GM10266 (cell line): ENCODE measurements at regions not wholly inside any gene's neighbourhood (a gene's known extent, or its start where the extent isn't known, plus 50 kb on each side); places are given as distances from the start of the nearest gene placed in this dataset.

Source experiments
- DNase-seq: peaks from one replicate; pipeline ENCODE4 v3.0.0; 2012; ENCODE audit errors: extremely low spot score
- CTCF ChIP-seq: IDR thresholded peaks from 2 replicates; pipeline ENCODE4 v1.5.1; 2012; ENCODE audit warnings: mild to moderate bottlenecking, low read depth; ENCODE audit not compliant: control insufficient read depth, insufficient read depth; ENCODE audit errors: missing control alignments

- TF ChIP-seq CTCF, result no peak
Measured at GRCh38 chr4:129481107-129481506, 385.2 kb downstream of the C4orf33 start.

GRCh38 chr4:129488427-129488826 is 392.5 kb downstream of the C4orf33 start:
- no peak for DNase-seq
- no peak for TF ChIP-seq CTCF

More at GRCh38 chr4:129481107-129481506, 385.2 kb downstream of the C4orf33 start:
- DNase-seq, result no peak

- no peak for TF ChIP-seq CTCF
- DNase-seq, result no peak
Measured at GRCh38 chr4:129490516-129490915, 394.6 kb downstream of the C4orf33 start.

- no peak for TF ChIP-seq CTCF
- no peak for DNase-seq
Measured at GRCh38 chr4:129498626-129499025, 402.7 kb downstream of the C4orf33 start.

- DNase-seq, result no peak
- no peak for TF ChIP-seq CTCF
Measured at GRCh38 chr4:129514852-129515251, 418.9 kb downstream of the C4orf33 start.

- no peak for TF ChIP-seq CTCF
- no peak for DNase-seq
Measured at GRCh38 chr4:129515356-129515755, 419.4 kb downstream of the C4orf33 start.

GRCh38 chr4:129526812-129527211 is 430.9 kb downstream of the C4orf33 start:
- TF ChIP-seq CTCF, result no peak
- DNase-seq, result no peak
